ENCODE measurements at regions not wholly inside any gene's neighbourhood (a gene's known extent, or its start where the extent isn't known, plus 50 kb on each side); places are given as distances from the start of the nearest gene placed in this dataset.

DNA sequence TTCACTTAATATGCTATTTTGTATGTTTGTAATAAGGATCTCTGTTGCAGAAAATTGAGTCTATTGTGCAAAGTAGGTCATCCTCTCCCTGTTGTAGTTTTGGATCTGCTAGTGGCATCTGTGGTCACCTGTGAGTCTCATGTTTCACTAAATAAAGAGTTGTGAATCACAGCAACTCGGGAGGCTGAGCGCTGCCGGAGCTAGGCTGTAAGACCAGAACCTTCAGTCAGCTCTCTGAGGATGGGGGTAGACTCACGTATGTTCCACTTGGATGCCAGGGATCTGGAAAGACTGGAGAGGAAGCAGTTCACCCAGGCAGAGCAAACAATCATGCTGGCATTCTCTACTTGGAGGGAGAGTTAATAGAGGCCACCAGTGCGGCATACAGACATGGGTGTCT is 187.3 kb upstream of the FOXA2 start:
- DNase-seq = no peak
- H3K27ac ChIP-seq = no peak overlapping the region
- in situ Hi-C loops (cut with HindIII; ENCODE audit: low pct_ligation_motif_present, low sequenced_read_pairs) = no loop called here
- no peak overlapping the region for H3K4me3 ChIP-seq (ENCODE audit: low read depth, low read length)
- TF ChIP-seq, protein P1, sequence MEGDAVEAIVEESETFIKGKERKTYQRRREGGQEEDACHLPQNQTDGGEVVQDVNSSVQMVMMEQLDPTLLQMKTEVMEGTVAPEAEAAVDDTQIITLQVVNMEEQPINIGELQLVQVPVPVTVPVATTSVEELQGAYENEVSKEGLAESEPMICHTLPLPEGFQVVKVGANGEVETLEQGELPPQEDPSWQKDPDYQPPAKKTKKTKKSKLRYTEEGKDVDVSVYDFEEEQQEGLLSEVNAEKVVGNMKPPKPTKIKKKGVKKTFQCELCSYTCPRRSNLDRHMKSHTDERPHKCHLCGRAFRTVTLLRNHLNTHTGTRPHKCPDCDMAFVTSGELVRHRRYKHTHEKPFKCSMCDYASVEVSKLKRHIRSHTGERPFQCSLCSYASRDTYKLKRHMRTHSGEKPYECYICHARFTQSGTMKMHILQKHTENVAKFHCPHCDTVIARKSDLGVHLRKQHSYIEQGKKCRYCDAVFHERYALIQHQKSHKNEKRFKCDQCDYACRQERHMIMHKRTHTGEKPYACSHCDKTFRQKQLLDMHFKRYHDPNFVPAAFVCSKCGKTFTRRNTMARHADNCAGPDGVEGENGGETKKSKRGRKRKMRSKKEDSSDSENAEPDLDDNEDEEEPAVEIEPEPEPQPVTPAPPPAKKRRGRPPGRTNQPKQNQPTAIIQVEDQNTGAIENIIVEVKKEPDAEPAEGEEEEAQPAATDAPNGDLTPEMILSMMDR (IDR thresholded peaks at IDR 0.05; ENCODE audit: low read depth, low read length, missing control alignments) = no peak
- no peaks in the 10 kb centered on the region for H3K36me3 ChIP-seq (replicated peaks)
- H3K27me3 ChIP-seq (replicated peaks) = no peaks in the 10 kb centered on the region

DNA sequence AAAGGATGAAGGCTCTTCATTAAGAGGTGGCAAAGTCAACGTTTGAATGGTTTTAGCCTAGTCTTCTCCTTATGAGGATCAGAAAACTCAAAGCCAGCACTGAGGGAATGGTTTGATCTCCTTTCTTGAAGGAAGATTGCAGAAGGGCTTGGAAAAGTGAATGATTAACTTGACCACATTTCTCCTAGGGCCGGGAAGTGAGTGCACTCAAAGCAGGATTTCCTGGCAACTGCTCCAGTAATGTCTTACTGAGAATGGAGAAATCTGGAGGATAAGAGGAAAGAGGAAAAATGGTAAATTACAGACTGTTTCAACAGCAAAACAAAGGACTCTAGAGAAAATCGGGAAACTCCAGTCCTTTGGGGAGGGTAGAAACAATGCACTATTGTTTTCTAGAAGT is 189.0 kb upstream of the FOXA2 start:
- H3K36me3 ChIP-seq (replicated peaks) = no peaks in the 10 kb centered on the region
- in situ Hi-C loops (cut with HindIII; ENCODE audit: low pct_ligation_motif_present, low sequenced_read_pairs) = no loop called here
- TF ChIP-seq, protein P1 (IDR thresholded peaks at IDR 0.05; ENCODE audit: low read depth, low read length, missing control alignments) = no peak
- no peaks in the 10 kb centered on the region for H3K27me3 ChIP-seq (replicated peaks)
- DNase-seq = no peak
- no peak overlapping the region for H3K27ac ChIP-seq
- no peak overlapping the region for H3K4me3 ChIP-seq (ENCODE audit: low read depth, low read length)

DNA sequence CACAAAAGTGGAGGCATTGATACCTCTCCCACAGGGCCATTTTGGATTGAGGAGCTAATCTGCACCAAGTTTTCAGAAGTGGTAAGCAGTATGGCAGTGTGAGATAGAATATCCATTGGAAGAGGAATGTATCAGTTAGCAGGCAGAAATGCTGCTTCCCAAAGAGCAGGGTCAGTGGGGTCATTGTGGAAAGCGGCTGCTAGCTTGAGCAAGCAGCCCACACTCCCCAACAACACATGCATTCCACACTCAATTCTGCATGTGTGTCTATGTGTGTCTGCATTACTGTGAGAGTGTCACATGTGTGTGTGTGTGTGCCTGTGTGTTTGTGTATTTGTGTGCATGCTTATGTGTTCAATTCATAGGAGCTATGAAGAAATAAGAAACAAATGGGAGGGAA is 190.9 kb upstream of the FOXA2 start:
- in situ Hi-C loops (cut with HindIII; ENCODE audit: low pct_ligation_motif_present, low sequenced_read_pairs) = loop anchor here (25.0 kb wide), 1 partner anchor 88 kb away; no protein-coding TSS in a partner anchor
- Histone ChIP-seq H3K4me3 (ENCODE audit: low read depth, low read length) (no peak overlapping the region), H3K36me3 (replicated peaks) (no peaks in the 10 kb centered on the region), H3K27me3 (replicated peaks) (no peaks in the 10 kb centered on the region), H3K27ac (peak overlapping the region; percentile 10)
- TF ChIP-seq, protein P1 (IDR thresholded peaks at IDR 0.05; ENCODE audit: low read depth, low read length, missing control alignments) = no peak
- DNase-seq = no peak

DNA sequence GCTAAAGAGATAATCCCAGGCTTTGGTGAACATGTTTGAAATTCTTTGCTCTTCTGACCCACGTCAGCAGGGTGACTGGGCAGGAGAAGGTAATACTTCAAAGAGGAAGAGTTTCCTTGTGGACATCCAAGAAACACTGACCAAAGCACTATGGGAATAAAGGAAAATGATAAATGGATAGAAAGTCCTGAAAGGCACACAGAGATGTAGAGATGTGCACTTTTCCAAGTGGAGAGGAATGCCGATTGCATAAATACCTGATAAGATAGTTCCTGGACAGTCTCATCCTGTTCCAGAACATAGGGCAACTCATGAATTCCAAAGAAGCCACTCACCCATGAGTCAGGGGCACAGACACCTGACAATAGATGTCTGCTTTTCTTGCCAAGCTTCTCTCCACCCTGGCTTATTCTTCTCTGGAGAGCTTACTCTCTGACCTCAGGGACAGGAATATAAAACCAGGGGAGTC is 191.3 kb upstream of the FOXA2 start:
- TF ChIP-seq, protein P1 (IDR thresholded peaks at IDR 0.05; ENCODE audit: low read depth, low read length, missing control alignments) = no peak

DNA sequence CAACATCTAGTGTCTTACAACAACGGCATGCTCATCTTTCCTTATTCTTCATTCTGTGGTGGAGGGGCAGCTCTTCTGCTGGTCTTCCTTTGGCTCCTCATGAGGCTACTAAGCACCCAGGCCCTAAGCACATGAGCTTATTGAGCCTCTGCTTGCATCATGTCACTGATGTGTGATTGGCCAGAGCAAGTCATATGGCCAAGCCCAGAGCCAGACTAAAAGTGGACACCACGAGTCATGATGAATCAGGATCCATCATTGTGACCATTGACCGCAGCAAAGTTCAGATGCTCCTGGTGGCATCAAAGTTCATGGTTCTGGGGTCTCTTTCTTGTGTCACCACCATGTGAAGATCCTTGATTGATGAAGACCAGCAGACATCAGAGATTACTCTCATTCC is 192.0 kb upstream of the FOXA2 start:
- in situ Hi-C loops (cut with HindIII; ENCODE audit: low pct_ligation_motif_present, low sequenced_read_pairs) = loop anchor here (25.0 kb wide), 1 partner anchor 89 kb away; no protein-coding TSS in a partner anchor
- Histone ChIP-seq H3K4me3 (ENCODE audit: low read depth, low read length) (no peak overlapping the region), H3K27ac (peak overlapping the region; percentile 9), H3K27me3 (replicated peaks) (no peaks in the 10 kb centered on the region), H3K36me3 (replicated peaks) (no peaks in the 10 kb centered on the region)
- no peak for DNase-seq
- TF ChIP-seq, protein P1 (IDR thresholded peaks at IDR 0.05; ENCODE audit: low read depth, low read length, missing control alignments) = no peak

More for the DNA sequence above, 191.3 kb upstream of the FOXA2 start:
- H3K36me3 ChIP-seq (replicated peaks) = no peaks in the 10 kb centered on the region
- DNase-seq = peak; percentile 71
- in situ Hi-C loops (cut with HindIII; ENCODE audit: low pct_ligation_motif_present, low sequenced_read_pairs) = loop anchor here (25.0 kb wide), 1 partner anchor 88 kb away; no protein-coding TSS in a partner anchor
- H3K27ac ChIP-seq = peak overlapping the region; percentile 9
- H3K4me3 ChIP-seq (ENCODE audit: low read depth, low read length) = no peak overlapping the region
- H3K27me3 ChIP-seq (replicated peaks) = no peaks in the 10 kb centered on the region

DNA sequence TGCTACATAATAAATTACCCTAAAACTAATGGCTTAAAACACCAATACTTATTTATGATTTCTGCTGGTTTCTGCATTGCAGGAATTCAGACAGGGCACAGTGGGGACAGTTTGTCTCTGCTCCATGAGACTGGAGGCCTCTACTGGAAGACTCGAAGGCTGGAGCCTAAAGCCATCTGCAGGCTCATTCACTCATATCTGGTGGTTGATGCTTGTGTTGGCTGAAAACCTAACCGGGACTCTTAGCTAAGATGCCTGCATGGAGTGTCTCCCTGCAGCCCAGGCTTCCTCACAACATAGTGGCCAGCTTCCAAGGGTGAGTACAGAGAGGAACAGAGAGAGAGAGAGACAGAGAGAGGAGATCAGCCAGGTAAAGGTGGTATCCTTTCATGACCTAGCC is 195.5 kb upstream of the FOXA2 start:
- TF ChIP-seq, protein P1 (IDR thresholded peaks at IDR 0.05; ENCODE audit: low read depth, low read length, missing control alignments) = no peak
- no peaks in the 10 kb centered on the region for H3K36me3 ChIP-seq (replicated peaks)
- no peak for DNase-seq
- no peak overlapping the region for H3K27ac ChIP-seq
- H3K27me3 ChIP-seq (replicated peaks) = no peaks in the 10 kb centered on the region
- no peak overlapping the region for H3K4me3 ChIP-seq (ENCODE audit: low read depth, low read length)
- in situ Hi-C loops (cut with HindIII; ENCODE audit: low pct_ligation_motif_present, low sequenced_read_pairs) = loop anchor here (25.0 kb wide), 1 partner anchor 93 kb away; no protein-coding TSS in a partner anchor
